Natural killer cell (primary cell): ENCODE measurements at regions not wholly inside any gene's neighbourhood (a gene's known extent, or its start where the extent isn't known, plus 50 kb on each side); places are given as distances from the start of the nearest gene placed in this dataset.

Source experiments
- ATAC-seq, 3 donors: fragments of 150-1000 bp in 2 of 3; fragments of 200-7000 bp in 1 of 3; cut with Tn5 transposase; 1 replicate in 1 of 3; 2 replicates in 2 of 3; pipeline ENCODE4 v1.10.0; 2021; ENCODE audit warnings: mild to moderate bottlenecking in 2 of 3, moderate library complexity in 2 of 3
- DNase-seq, 2 donors: peaks; one replicate each; pipeline versions ENCODE4 v3.0.0 to v3.0.0-alpha.2; 2013 to 2021; ENCODE audit warnings: mixed read lengths in 1 of 2
- H3K27ac ChIP-seq: one replicate; pipeline ENCODE4 v1.5.1; 2013; ENCODE audit warnings: mild to moderate bottlenecking, low read length
- H3K27me3 ChIP-seq: one replicate; pipeline ENCODE4 v1.6.1; 2013; ENCODE audit warnings: low read length; ENCODE audit not compliant: control insufficient read depth, insufficient read depth
- H3K36me3 ChIP-seq: one replicate; pipeline ENCODE4 v1.6.1; 2013; ENCODE audit warnings: low read length; ENCODE audit not compliant: control insufficient read depth, insufficient read depth
- H3K4me1 ChIP-seq: one replicate; pipeline ENCODE4 v1.6.1; 2013; ENCODE audit warnings: low read length; ENCODE audit not compliant: control insufficient read depth, insufficient read depth
- H3K4me3 ChIP-seq: one replicate; pipeline ENCODE4 v1.5.1; 2013; ENCODE audit warnings: low read length
- H3K9me3 ChIP-seq: one replicate; pipeline ENCODE4 v1.6.1; 2013; ENCODE audit warnings: low read length; ENCODE audit not compliant: control insufficient read depth, insufficient read depth
- H3K27ac Mint-ChIP-seq, 2 donors: one replicate each; pipeline ENCODE4 v1.8.0; 2022; ENCODE audit warnings: mild to moderate bottlenecking in 2 of 2, mixed read lengths in 2 of 2, moderate library complexity in 1 of 2
- H3K27me3 Mint-ChIP-seq, 2 donors: one replicate each; pipeline ENCODE4 v1.8.0; 2022; ENCODE audit warnings: low read depth in 2 of 2, mixed read lengths in 2 of 2
- H3K36me3 Mint-ChIP-seq: one replicate; pipeline ENCODE4 v1.8.0; 2022; ENCODE audit warnings: mixed read lengths
- H3K4me1 Mint-ChIP-seq, 2 donors: one replicate each; pipeline ENCODE4 v1.8.0; 2022; ENCODE audit warnings: mixed read lengths in 2 of 2
- H3K4me3 Mint-ChIP-seq: one replicate; pipeline ENCODE4 v1.8.0; 2022; ENCODE audit warnings: mild to moderate bottlenecking, moderate library complexity, mixed read lengths
- H3K9me3 Mint-ChIP-seq, 2 donors: one replicate each; pipeline ENCODE4 v1.8.0; 2022; ENCODE audit warnings: mixed read lengths in 2 of 2
- CTCF ChIP-seq: fragments of 200-600 bp; IDR thresholded peaks from one replicate; pipeline ENCODE4 v1.8.0; 2022; ENCODE audit warnings: antibody characterized with exemption
- WGBS: methylation state at CpG from one replicate; pipeline ENCODE4 v1.1.7; 2013; ENCODE audit warnings: missing lambda C conversion rate; ENCODE audit not compliant: insufficient coverage; 5-methylcytosine and 5-hydroxymethylcytosine counted together
- intact Hi-C: fragments of 100-400 bp; cut with micrococcal nuclease; formaldehyde crosslinking; loops from one replicate; pipeline ENCODE4 v1.14.2; 2022

GRCh38 chr9:103913899-103914298 is 180.2 kb upstream of the SMC2 start:
- Histone ChIP-seq H3K36me3 (no peaks in the 10 kb centered on the region), H3K4me1 (no peaks in the 10 kb centered on the region), H3K4me3 (no peak overlapping the region), H3K27ac (no peak overlapping the region), H3K27me3 (no peaks in the 10 kb centered on the region), H3K9me3 (peaks cover 4% of the 10 kb centered on the region)
- H3K9me3 Mint-ChIP-seq: peaks cover 15 to 18% of the 10 kb centered on the region in 2 donors
- no peak overlapping the region for H3K27ac Mint-ChIP-seq
- peaks cover 12% of the 10 kb centered on the region for H3K36me3 Mint-ChIP-seq
- DNase-seq (no peak), ATAC-seq (no peak)
- no peak for TF ChIP-seq CTCF
- H3K27me3 Mint-ChIP-seq: no peaks in the 10 kb centered on the region
- no CpG with 5 or more reads among the region's 1 CpG for WGBS
- intact Hi-C loops: no loop called here
- no peaks in the 10 kb centered on the region for H3K4me1 Mint-ChIP-seq
- H3K4me3 Mint-ChIP-seq: no peak overlapping the region

GRCh38 chr9:103919605-103920209 is 174.4 kb upstream of the SMC2 start:
- Histone ChIP-seq H3K27ac (no peak overlapping the region), H3K4me3 (no peak overlapping the region), H3K27me3 (no peaks in the 10 kb centered on the region), H3K4me1 (no peaks in the 10 kb centered on the region), H3K9me3 (peaks cover 10% of the 10 kb centered on the region), H3K36me3 (no peaks in the 10 kb centered on the region)
- H3K27me3 Mint-ChIP-seq: no peaks in the 10 kb centered on the region
- H3K27ac Mint-ChIP-seq: no peak overlapping the region
- ATAC-seq (no peak), DNase-seq (no peak)
- H3K36me3 Mint-ChIP-seq: no peaks in the 10 kb centered on the region
- H3K4me3 Mint-ChIP-seq: no peak overlapping the region
- no peak for TF ChIP-seq CTCF
- no peaks in the 10 kb centered on the region for H3K4me1 Mint-ChIP-seq
- intact Hi-C loops: no loop called here
- WGBS: 89% methylated on average over 5 of the region's 5 CpGs
- H3K9me3 Mint-ChIP-seq: peaks cover 7 to 16% of the 10 kb centered on the region in 2 donors

- Histone ChIP-seq H3K4me3 (no peak overlapping the region), H3K27me3 (no peaks in the 10 kb centered on the region), H3K9me3 (no peaks in the 10 kb centered on the region), H3K4me1 (no peaks in the 10 kb centered on the region), H3K27ac (no peak overlapping the region), H3K36me3 (no peaks in the 10 kb centered on the region)
- intact Hi-C loops: no loop called here
- TF ChIP-seq CTCF: no peak
- WGBS: 100% methylated on average over 2 of the region's 3 CpGs
- no peak for ATAC-seq
- H3K4me3 Mint-ChIP-seq: no peak overlapping the region
- DNase-seq: no peak
- peaks cover 3 to 9% of the 10 kb centered on the region in 2 donors for H3K9me3 Mint-ChIP-seq
- no peaks in the 10 kb centered on the region for H3K36me3 Mint-ChIP-seq
- H3K27me3 Mint-ChIP-seq: no peaks in the 10 kb centered on the region
- H3K4me1 Mint-ChIP-seq: no peaks in the 10 kb centered on the region
- H3K27ac Mint-ChIP-seq: no peak overlapping the region
Measured at GRCh38 chr9:103928442-103928841, 165.7 kb upstream of the SMC2 start.

- Histone ChIP-seq H3K27me3 (no peaks in the 10 kb centered on the region), H3K4me1 (no peaks in the 10 kb centered on the region), H3K27ac (no peak overlapping the region), H3K9me3 (no peaks in the 10 kb centered on the region), H3K36me3 (no peaks in the 10 kb centered on the region), H3K4me3 (no peak overlapping the region)
- intact Hi-C loops: no loop called here
- Mint-ChIP-seq H3K4me1 (no peaks in the 10 kb centered on the region), H3K9me3 (peaks cover 4 to 7% of the 10 kb centered on the region in 2 donors), H3K27ac (no peak overlapping the region), H3K27me3 (no peaks in the 10 kb centered on the region), H3K36me3 (no peaks in the 10 kb centered on the region), H3K4me3 (no peak overlapping the region)
- DNase-seq (no peak), ATAC-seq (no peak)
- TF ChIP-seq CTCF: no peak
- 91% methylated on average over 11 of the region's 11 CpGs for WGBS
Measured at GRCh38 chr9:103941104-103941503, 153.0 kb upstream of the SMC2 start.
